ENCODE measurements at regions not wholly inside any gene's neighbourhood (a gene's known extent, or its start where the extent isn't known, plus 50 kb on each side); places are given as distances from the start of the nearest gene placed in this dataset.
"Not testable (repeated sequence)": the region's sequence is repeated elsewhere in the genome, so short reads cannot be mapped to it uniquely, and the experiment has no call there.

DNA sequence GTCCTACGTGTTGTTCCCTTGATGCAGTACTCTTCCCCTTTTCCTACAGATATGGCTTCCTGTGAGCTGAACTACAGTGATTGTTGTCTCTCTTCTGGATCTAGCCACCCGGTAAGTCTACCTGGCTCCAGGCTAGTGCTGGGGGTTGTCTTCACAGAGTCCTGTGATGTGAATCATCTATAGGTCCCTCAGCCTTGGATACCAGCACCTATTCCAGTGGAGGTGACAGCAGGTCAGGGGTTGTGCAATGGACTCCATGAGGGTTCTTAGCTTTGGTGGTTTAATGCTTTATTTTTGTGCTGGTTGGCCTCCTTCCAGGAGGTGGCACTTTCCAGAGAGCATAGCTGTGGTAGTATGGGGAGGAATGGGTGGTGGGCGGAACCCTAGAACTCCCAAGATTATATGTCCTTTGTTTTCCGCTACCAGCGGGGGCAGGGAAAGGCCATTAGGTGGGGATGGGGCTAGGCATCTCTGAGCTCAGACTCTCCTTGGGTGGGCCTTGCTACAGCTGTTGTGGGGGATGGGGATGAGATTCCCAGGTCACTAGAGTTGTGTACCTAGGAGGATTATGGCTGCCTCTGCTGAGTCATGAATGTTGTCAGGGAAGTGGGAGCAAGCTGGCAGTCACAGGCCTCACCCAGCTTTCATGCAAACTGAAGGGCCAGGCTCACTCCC, 121.4 kb upstream of the ANKRD50 start:
- Mint-ChIP-seq H3K27ac (no peak overlapping the region), H3K4me3 (no peak overlapping the region)

GRCh38 chr4:124828382-124828781, 115.8 kb upstream of the ANKRD50 start:
- Mint-ChIP-seq H3K27ac (no peak overlapping the region), H3K4me1 (no peaks in the 10 kb centered on the region)

More for the DNA sequence above, 121.4 kb upstream of the ANKRD50 start:
- Mint-ChIP-seq H3K36me3 (ENCODE audit: low read depth) (peaks cover 5% of the 10 kb centered on the region), H3K4me1 (no peaks in the 10 kb centered on the region), H3K9me3 (peaks cover 52% of the 10 kb centered on the region), H3K27me3 (ENCODE audit: low read depth) (no peaks in the 10 kb centered on the region)
- TF ChIP-seq CTCF (IDR thresholded peaks at IDR 0.05; ENCODE audit: unreplicated experiment in 3 of 3): no peak

GRCh38 chr4:124817531-124817930, 105.0 kb upstream of the ANKRD50 start:
- Mint-ChIP-seq H3K36me3 (ENCODE audit: low read depth) (no peaks in the 10 kb centered on the region), H3K27ac (no peak overlapping the region), H3K4me3 (no peak overlapping the region), H3K9me3 (peaks cover 20% of the 10 kb centered on the region), H3K27me3 (ENCODE audit: low read depth) (no peaks in the 10 kb centered on the region), H3K4me1 (no peaks in the 10 kb centered on the region)
- TF ChIP-seq CTCF (IDR thresholded peaks at IDR 0.05; ENCODE audit: unreplicated experiment in 3 of 3): no peak

More at GRCh38 chr4:124828382-124828781, 115.8 kb upstream of the ANKRD50 start:
- H3K36me3 Mint-ChIP-seq (ENCODE audit: low read depth): no peaks in the 10 kb centered on the region
- peaks cover 24% of the 10 kb centered on the region for H3K9me3 Mint-ChIP-seq
- TF ChIP-seq CTCF (IDR thresholded peaks at IDR 0.05; ENCODE audit: unreplicated experiment in 3 of 3): no peak
- no peak overlapping the region for H3K4me3 Mint-ChIP-seq
- H3K27me3 Mint-ChIP-seq (ENCODE audit: low read depth): no peaks in the 10 kb centered on the region

DNA sequence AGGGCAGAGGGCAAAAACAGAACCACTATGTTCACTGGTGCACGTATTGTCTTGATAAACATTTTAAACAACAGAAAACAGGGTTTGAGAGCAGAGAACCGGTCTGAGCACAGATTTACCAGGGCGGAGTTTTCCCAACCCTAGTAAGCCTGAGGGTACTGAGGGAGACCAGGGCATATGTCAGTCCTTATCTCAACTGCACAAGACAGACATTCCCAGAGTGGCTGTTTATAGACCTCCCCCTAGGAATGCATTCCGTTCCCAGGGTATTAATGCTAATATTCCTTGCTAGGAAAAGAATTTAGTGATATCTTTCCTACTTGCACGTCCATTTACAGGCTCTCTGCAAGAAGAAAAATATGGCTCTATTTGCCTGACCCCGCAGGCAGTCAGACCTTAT, 99.7 kb upstream of the ANKRD50 start:
- H3K27ac Mint-ChIP-seq, H3K4me1 Mint-ChIP-seq: not testable (repeated sequence)

DNA sequence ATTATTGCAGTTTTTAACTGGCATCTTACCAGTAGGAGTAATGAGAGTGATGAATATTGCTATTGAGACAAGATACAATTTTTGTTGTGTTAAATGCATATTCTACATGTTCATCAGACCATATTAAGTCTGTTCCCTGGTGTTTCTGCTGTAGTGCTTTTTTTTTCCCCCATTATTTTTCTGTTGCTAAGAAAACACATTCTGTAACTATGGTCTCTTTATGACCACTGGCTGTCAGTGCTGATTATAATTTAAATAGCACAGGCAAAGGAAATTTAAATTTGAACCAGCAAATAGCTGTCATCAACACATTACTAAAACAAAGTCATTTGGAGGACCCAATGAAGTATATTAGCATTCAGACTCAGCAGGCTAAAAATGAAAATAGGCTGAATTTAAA, 98.3 kb upstream of the ANKRD50 start:
- Mint-ChIP-seq H3K4me1 (no peaks in the 10 kb centered on the region), H3K27ac (no peak overlapping the region)

More for the DNA sequence above, 99.7 kb upstream of the ANKRD50 start:
- H3K9me3 Mint-ChIP-seq: peaks cover 12% of the 10 kb centered on the region
- not testable (repeated sequence) for H3K36me3 Mint-ChIP-seq (ENCODE audit: low read depth); H3K4me3 Mint-ChIP-seq; H3K27me3 Mint-ChIP-seq (ENCODE audit: low read depth)

DNA sequence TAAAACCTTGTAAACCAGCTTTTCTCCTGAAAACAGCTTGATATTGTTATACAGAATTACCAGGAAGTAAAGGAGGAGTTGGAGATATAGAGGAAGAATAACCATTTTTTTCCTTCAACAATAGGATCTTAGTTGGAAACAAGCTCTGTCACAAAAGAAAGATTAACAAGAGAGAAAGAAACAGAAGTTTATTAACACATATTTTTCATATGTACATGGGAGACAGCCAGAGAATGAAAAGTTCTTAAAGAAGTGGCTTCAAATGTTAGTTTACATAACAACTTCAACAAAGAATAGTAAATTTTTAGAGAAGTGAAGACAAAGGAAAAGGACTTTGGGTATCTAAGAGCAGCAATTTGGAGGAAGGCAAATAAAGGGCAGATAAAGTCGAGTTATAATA, 94.9 kb upstream of the ANKRD50 start:
- no peak for TF ChIP-seq CTCF (IDR thresholded peaks at IDR 0.05; ENCODE audit: unreplicated experiment in 3 of 3)
- H3K4me3 Mint-ChIP-seq: no peak overlapping the region
- no peaks in the 10 kb centered on the region for H3K36me3 Mint-ChIP-seq (ENCODE audit: low read depth)
- no peaks in the 10 kb centered on the region for H3K4me1 Mint-ChIP-seq
- no peaks in the 10 kb centered on the region for H3K27me3 Mint-ChIP-seq (ENCODE audit: low read depth)
- H3K9me3 Mint-ChIP-seq: peaks cover 10% of the 10 kb centered on the region
- H3K27ac Mint-ChIP-seq: no peak overlapping the region

More for the DNA sequence above, 98.3 kb upstream of the ANKRD50 start:
- H3K27me3 Mint-ChIP-seq (ENCODE audit: low read depth): no peaks in the 10 kb centered on the region
- no peak for TF ChIP-seq CTCF (IDR thresholded peaks at IDR 0.05; ENCODE audit: unreplicated experiment in 3 of 3)
- peaks cover 12% of the 10 kb centered on the region for H3K9me3 Mint-ChIP-seq
- H3K4me3 Mint-ChIP-seq: no peak overlapping the region
- no peaks in the 10 kb centered on the region for H3K36me3 Mint-ChIP-seq (ENCODE audit: low read depth)

All from nephron (organoid).